ENCODE measurements at regions not wholly inside any gene's neighbourhood (a gene's known extent, or its start where the extent isn't known, plus 50 kb on each side); places are given as distances from the start of the nearest gene placed in this dataset.

DNA sequence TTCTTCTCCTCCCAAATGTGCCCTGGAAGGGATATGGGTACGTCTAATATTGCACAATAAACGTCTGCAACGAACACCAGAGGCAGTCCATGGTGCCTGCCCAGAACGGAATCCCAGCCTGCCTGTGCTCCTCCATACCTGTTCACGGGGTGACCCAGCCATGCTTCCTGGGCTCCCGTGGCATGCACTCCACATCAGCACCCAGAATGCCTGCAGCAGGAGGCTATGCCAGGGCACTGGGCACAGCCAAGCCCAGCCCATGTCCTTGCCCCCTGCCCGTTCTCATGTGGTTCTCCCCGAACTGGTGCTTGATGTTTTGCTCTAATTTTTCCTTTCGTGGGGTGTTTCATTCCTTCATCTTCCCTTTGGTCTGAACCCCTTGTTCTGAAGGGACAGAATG, 404.3 kb downstream of the BCL11B start:
- TF ChIP-seq, protein P1, sequence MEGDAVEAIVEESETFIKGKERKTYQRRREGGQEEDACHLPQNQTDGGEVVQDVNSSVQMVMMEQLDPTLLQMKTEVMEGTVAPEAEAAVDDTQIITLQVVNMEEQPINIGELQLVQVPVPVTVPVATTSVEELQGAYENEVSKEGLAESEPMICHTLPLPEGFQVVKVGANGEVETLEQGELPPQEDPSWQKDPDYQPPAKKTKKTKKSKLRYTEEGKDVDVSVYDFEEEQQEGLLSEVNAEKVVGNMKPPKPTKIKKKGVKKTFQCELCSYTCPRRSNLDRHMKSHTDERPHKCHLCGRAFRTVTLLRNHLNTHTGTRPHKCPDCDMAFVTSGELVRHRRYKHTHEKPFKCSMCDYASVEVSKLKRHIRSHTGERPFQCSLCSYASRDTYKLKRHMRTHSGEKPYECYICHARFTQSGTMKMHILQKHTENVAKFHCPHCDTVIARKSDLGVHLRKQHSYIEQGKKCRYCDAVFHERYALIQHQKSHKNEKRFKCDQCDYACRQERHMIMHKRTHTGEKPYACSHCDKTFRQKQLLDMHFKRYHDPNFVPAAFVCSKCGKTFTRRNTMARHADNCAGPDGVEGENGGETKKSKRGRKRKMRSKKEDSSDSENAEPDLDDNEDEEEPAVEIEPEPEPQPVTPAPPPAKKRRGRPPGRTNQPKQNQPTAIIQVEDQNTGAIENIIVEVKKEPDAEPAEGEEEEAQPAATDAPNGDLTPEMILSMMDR (conservative IDR thresholded peaks at IDR 0.05) = no peak
- no peak for TF ChIP-seq ZFX (IDR thresholded peaks at IDR 0.05)
- H3K27ac ChIP-seq = no peak overlapping the region

DNA sequence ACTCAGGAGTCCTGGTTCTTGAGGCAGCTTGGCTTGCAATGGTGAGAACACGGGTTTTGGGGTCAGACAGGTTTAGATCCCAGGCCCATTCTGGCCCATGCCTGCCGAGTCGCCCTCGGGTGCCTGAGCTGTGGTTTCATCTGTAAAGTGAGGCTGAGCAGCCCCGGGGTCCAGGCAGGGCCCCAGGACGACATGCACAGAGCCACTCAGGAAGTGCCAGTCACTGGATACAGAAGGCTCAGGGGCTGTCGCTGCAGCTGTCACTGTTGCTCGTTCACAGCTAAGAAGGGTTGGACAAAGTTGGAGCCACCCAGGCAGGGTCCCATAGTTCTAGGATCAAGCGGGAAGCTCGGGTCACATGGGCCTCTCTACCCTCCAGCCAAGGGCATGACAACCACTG, 403.1 kb downstream of the BCL11B start:
- no peak overlapping the region for H3K27ac ChIP-seq
- TF ChIP-seq, protein P1 (conservative IDR thresholded peaks at IDR 0.05) = no peak
- no peak for TF ChIP-seq ZFX (IDR thresholded peaks at IDR 0.05)

DNA sequence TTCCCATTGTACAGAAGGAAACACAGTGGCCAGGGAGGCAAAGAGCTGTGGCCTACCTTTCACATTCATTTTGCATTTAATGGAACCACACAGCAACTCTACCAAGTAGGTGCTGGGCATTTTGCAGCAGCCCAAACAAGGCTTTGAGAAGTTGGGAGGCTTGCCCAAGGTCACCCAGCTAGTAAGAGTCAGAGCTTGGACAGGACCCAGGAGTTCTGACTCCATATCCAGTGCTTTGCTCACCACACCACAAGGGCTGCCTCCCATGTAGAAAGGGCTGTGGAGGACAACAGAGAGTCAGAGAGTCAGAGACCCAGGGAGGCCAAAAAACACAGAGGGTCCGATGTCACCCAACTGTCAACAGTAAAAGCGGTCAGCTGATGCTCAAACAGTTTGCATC, 400.2 kb downstream of the BCL11B start:
- no peak overlapping the region for H3K27ac ChIP-seq
- no peak for TF ChIP-seq ZFX (IDR thresholded peaks at IDR 0.05)
- TF ChIP-seq, protein P1 (conservative IDR thresholded peaks at IDR 0.05) = no peak

GRCh38 chr14:98877065-98877464, 394.9 kb downstream of the BCL11B start:
- TF ChIP-seq, protein P1 (conservative IDR thresholded peaks at IDR 0.05) = no peak
- TF ChIP-seq ZFX (IDR thresholded peaks at IDR 0.05) = no peak
- no peak overlapping the region for H3K27ac ChIP-seq

GRCh38 chr14:98878282-98878681, 393.7 kb downstream of the BCL11B start:
- TF ChIP-seq, protein P1 (conservative IDR thresholded peaks at IDR 0.05) = no peak
- no peak for TF ChIP-seq ZFX (IDR thresholded peaks at IDR 0.05)
- no peak overlapping the region for H3K27ac ChIP-seq

- TF ChIP-seq, protein P1 (conservative IDR thresholded peaks at IDR 0.05) = no peak
- no peak for TF ChIP-seq ZFX (IDR thresholded peaks at IDR 0.05)
- H3K27ac ChIP-seq = no peak overlapping the region
Observed at GRCh38 chr14:98886982-98887381, 385.0 kb downstream of the BCL11B start.

DNA sequence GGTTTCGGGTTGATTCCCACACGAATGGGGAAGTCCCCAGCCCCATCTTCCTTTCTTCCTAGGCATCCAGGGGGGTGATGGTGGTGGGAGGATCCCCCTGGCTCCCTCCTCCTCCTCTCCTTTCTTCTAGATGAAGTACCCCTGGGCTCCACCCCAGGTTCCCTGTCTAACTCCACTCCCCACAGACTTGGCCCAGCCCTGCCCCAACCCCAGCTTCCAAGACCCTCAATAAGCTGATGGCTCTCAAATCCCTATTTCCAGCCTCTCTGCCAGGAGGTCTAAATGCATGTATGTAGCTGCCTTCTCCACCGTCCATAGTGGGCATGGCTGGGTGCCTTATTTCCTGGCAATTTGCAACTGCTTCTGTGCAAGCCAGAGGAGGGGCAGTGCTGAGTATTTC, 383.7 kb downstream of the BCL11B start:
- H3K27ac ChIP-seq = no peak overlapping the region
- TF ChIP-seq, protein P1 (conservative IDR thresholded peaks at IDR 0.05) = no peak
- TF ChIP-seq ZFX (IDR thresholded peaks at IDR 0.05) = no peak
